Neuronal stem cell (in vitro differentiated cells): ENCODE measurements at regions not wholly inside any gene's neighbourhood (a gene's known extent, or its start where the extent isn't known, plus 50 kb on each side); places are given as distances from the start of the nearest gene placed in this dataset.

Source experiments
- DNase-seq: peaks from one replicate; pipeline ENCODE4 v3.0.0-alpha.2; 2013; ENCODE audit warnings: low spot score
- H2AFZ ChIP-seq: one replicate; pipeline ENCODE4 v1.6.1; 2013; ENCODE audit warnings: mild to moderate bottlenecking, low read length, inconsistent platforms
- H2AK5ac ChIP-seq: 2 replicates; pipeline ENCODE4 v1.6.1; 2013; ENCODE audit warnings: low read depth, mild to moderate bottlenecking, inconsistent platforms, low read length, moderate library complexity, mixed read lengths
- H2BK120ac ChIP-seq: 2 replicates; pipeline ENCODE4 v1.6.1; 2013; ENCODE audit warnings: low read depth, mild to moderate bottlenecking, inconsistent platforms, low read length, moderate library complexity, mixed read lengths
- H2BK12ac ChIP-seq: one replicate; pipeline ENCODE4 v1.6.1; 2013; ENCODE audit warnings: low read length, inconsistent platforms
- H2BK15ac ChIP-seq: 2 replicates; pipeline ENCODE4 v1.6.1; 2013; ENCODE audit warnings: mild to moderate bottlenecking, low read length, inconsistent platforms, mixed read lengths
- H2BK5ac ChIP-seq: one replicate; pipeline ENCODE4 v1.6.1; 2013; ENCODE audit warnings: inconsistent platforms, mild to moderate bottlenecking, low read length, moderate library complexity
- H3K14ac ChIP-seq: one replicate; pipeline ENCODE4 v1.6.1; 2013; ENCODE audit warnings: low read length, inconsistent platforms
- H3K18ac ChIP-seq: 2 replicates; pipeline ENCODE4 v1.6.1; 2013; ENCODE audit warnings: low read length, inconsistent platforms
- H3K23ac ChIP-seq: 2 replicates; pipeline ENCODE4 v1.6.1; 2013; ENCODE audit warnings: low read depth, mild to moderate bottlenecking, mixed read lengths, low read length, inconsistent platforms; ENCODE audit not compliant: poor library complexity
- H3K27ac ChIP-seq: replicated peaks from 3 replicates; pipeline ENCODE4 v1.5.1; 2013; ENCODE audit warnings: low read length, inconsistent platforms
- H3K27me3 ChIP-seq, 3 experiments: 2 replicates each; pipeline ENCODE4 v1.6.1; 2013; ENCODE audit warnings: low read length in 3 of 3, mild to moderate bottlenecking in 2 of 3, inconsistent platforms in 1 of 3, low read depth in 1 of 3, mixed read lengths in 1 of 3, moderate library complexity in 1 of 3; ENCODE audit not compliant: control insufficient read depth in 3 of 3, insufficient read depth in 3 of 3
- H3K36me3 ChIP-seq, 2 donors: replicated peaks in 1 of 2; 2 replicates each; pipeline ENCODE4 v1.6.1; 2013; ENCODE audit warnings: low read length in 2 of 2; ENCODE audit not compliant: control insufficient read depth in 2 of 2, insufficient read depth in 2 of 2
- H3K4ac ChIP-seq: 2 replicates; pipeline ENCODE4 v1.6.1; 2013; ENCODE audit warnings: inconsistent platforms, mild to moderate bottlenecking, low read length, moderate library complexity
- H3K4me1 ChIP-seq, 2 donors: 1 replicate in 1 of 2; 2 replicates in 1 of 2; pipeline ENCODE4 v1.6.1; 2013; ENCODE audit warnings: low read length in 2 of 2, low read depth in 1 of 2; ENCODE audit not compliant: control insufficient read depth in 2 of 2, insufficient read depth in 1 of 2
- H3K4me2 ChIP-seq: one replicate; pipeline ENCODE4 v1.6.1; 2013; ENCODE audit warnings: mild to moderate bottlenecking, low read length, inconsistent platforms; ENCODE audit not compliant: insufficient read depth, poor library complexity, severe bottlenecking
- H3K4me3 ChIP-seq, 2 donors: 2 replicates each; pipeline ENCODE4 v1.5.1; 2013; ENCODE audit warnings: low read length in 2 of 2, mild to moderate bottlenecking in 2 of 2, inconsistent platforms in 1 of 2, moderate library complexity in 1 of 2
- H3K79me1 ChIP-seq: one replicate; pipeline ENCODE4 v1.6.1; 2013; ENCODE audit warnings: low read depth, mild to moderate bottlenecking, inconsistent platforms, low read length, moderate library complexity
- H3K9ac ChIP-seq: one replicate; pipeline ENCODE4 v1.6.1; 2013; ENCODE audit warnings: mild to moderate bottlenecking, low read depth, low read length, inconsistent platforms; ENCODE audit not compliant: poor library complexity
- H3K9me3 ChIP-seq, 2 donors: replicated peaks in 1 of 2; 2 replicates each; pipeline versions ENCODE3 to v1.6.1; 2013; ENCODE audit warnings: low read length in 2 of 2, mild to moderate bottlenecking in 2 of 2, inconsistent platforms in 1 of 2, low read depth in 1 of 2, mixed read lengths in 1 of 2, moderate library complexity in 1 of 2; ENCODE audit not compliant: control insufficient read depth in 2 of 2, insufficient read depth in 1 of 2
- H4K8ac ChIP-seq: one replicate; pipeline ENCODE4 v1.6.1; 2013; ENCODE audit warnings: low read depth, mild to moderate bottlenecking, inconsistent platforms, low read length, moderate library complexity
- H4K91ac ChIP-seq: one replicate; pipeline ENCODE4 v1.6.1; 2013; ENCODE audit warnings: low read length, low read depth, mild to moderate bottlenecking, inconsistent platforms; ENCODE audit not compliant: poor library complexity
- WGBS, 2 donors: extraction: QIAGEN DNeasy Blood & Tissue Kit; methylation state at CpG; one replicate each; pipeline ENCODE4 v1.1.7; 2013; ENCODE audit warnings: missing lambda C conversion rate in 2 of 2, mixed read lengths in 1 of 2; ENCODE audit not compliant: insufficient read length in 2 of 2, insufficient replicate concordance in 1 of 2; ENCODE audit errors: extremely low coverage in 2 of 2; 5-methylcytosine and 5-hydroxymethylcytosine counted together

DNA sequence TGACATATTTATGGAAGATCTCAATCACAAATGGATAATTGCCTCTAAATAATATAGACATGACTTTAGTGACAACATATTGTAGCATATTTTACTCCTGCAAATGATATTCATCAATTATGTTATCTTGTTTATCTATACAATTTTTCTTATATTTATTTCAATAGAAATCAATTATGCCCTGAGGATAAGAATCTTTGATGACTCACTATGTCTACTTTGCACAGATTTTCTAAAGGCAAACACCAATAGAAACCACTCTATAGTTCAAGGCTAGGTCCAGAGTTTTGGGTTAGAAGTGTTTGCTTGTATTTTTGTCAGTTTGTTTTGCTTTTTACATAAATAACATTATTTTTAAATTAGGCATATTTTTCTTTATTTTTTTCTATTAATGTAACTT is 879.0 kb downstream of the LTN1 start:
- Histone ChIP-seq H2AFZ (no peak overlapping the region), H3K9me3 (no peaks in the 10 kb centered on the region), H3K27me3 (no peaks in the 10 kb centered on the region), H2BK5ac (no peak overlapping the region), H3K23ac (no peak overlapping the region), H3K79me1 (no peaks in the 10 kb centered on the region), H4K8ac (no peak overlapping the region), H2BK120ac (no peak overlapping the region), H3K9ac (no peak overlapping the region), H4K91ac (no peak overlapping the region), H2BK12ac (no peak overlapping the region), H2AK5ac (no peak overlapping the region), H3K4me2 (no peak overlapping the region), H3K18ac (no peak overlapping the region), H3K27ac (no peak overlapping the region), H3K36me3 (no peaks in the 10 kb centered on the region), H3K4ac (no peak overlapping the region), H2BK15ac (no peak overlapping the region), H3K4me1 (no peaks in the 10 kb centered on the region), H3K14ac (no peak overlapping the region), H3K4me3 (no peak overlapping the region)
- no peak for DNase-seq

DNA sequence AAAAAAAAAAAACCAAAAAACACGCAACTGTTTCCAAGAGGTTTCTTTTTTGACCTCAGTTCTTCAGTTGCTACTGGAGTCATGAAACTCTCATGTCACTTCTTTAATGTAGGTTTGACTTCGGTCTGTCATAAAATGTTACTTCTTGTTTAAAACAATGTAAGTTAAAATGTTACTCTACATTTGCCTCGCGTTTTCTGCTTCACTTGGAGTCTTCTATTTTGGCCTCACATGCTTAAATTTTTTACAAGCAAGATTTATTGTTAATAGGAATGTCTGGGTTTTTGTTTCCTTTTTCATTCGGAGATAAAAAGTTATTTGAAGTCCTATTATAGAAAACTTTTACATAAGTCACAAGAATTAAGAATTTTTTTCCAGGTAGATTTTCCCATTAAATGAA is 880.2 kb downstream of the LTN1 start:
- Histone ChIP-seq H3K23ac (no peak overlapping the region), H2BK12ac (no peak overlapping the region), H4K91ac (no peak overlapping the region), H3K9me3 (no peaks in the 10 kb centered on the region), H3K18ac (no peak overlapping the region), H3K9ac (no peak overlapping the region), H3K36me3 (no peaks in the 10 kb centered on the region), H2BK120ac (no peak overlapping the region), H3K79me1 (no peaks in the 10 kb centered on the region), H3K27me3 (no peaks in the 10 kb centered on the region), H3K4ac (no peak overlapping the region), H3K14ac (no peak overlapping the region), H3K4me2 (no peak overlapping the region), H3K4me1 (no peaks in the 10 kb centered on the region), H3K27ac (no peak overlapping the region), H2AK5ac (no peak overlapping the region), H2BK5ac (no peak overlapping the region), H3K4me3 (no peak overlapping the region), H2AFZ (no peak overlapping the region), H2BK15ac (no peak overlapping the region), H4K8ac (no peak overlapping the region)
- no peak for DNase-seq
- no CpG with 5 or more reads among the region's 5 CpGs for whole genome bisulfite sequencing, 2 donors

DNA sequence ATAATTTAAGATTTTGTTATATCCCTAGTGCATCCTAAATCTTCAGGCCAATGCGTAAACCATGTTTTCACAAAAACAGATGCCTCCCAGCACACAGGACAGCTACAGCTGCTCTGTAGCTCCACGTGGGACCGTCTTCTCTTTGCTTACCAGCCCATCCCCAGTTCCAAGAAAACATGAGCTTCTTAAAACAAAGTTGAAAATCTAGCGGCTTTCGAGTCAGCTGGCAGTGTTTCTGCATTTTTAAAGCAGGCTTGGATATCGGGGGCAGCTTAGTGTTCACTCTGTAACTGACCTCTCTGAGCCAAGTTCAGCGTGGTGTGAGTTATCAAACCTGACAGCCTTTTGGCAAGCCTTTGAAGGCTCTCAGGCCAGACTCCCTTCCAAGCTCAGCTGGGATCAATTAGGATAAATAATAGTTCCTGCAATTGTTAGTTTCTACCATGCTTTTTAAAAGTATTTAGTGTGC is 881.5 kb downstream of the LTN1 start:
- no peak overlapping the region for H4K8ac ChIP-seq
- H2AFZ ChIP-seq = no peak overlapping the region
- no peak overlapping the region for H3K9ac ChIP-seq
- H3K27ac ChIP-seq = no peak overlapping the region
- no peak overlapping the region for H3K23ac ChIP-seq
- H3K18ac ChIP-seq = no peak overlapping the region
- no peaks in the 10 kb centered on the region for H3K4me1 ChIP-seq
- H3K36me3 ChIP-seq = no peaks in the 10 kb centered on the region
- no peak overlapping the region for H3K4me2 ChIP-seq
- no peak overlapping the region for H2BK5ac ChIP-seq
- no peak overlapping the region for H2BK120ac ChIP-seq
- no peaks in the 10 kb centered on the region for H3K27me3 ChIP-seq
- no peaks in the 10 kb centered on the region for H3K9me3 ChIP-seq
- no peak overlapping the region for H3K4me3 ChIP-seq
- no peak for DNase-seq
- no CpG with 5 or more reads among the region's 7 CpGs for WGBS, 2 donors
- no peak overlapping the region for H2BK15ac ChIP-seq
- no peak overlapping the region for H3K4ac ChIP-seq
- H3K79me1 ChIP-seq = no peaks in the 10 kb centered on the region
- H2BK12ac ChIP-seq = no peak overlapping the region
- no peak overlapping the region for H4K91ac ChIP-seq
- no peak overlapping the region for H3K14ac ChIP-seq
- no peak overlapping the region for H2AK5ac ChIP-seq

DNA sequence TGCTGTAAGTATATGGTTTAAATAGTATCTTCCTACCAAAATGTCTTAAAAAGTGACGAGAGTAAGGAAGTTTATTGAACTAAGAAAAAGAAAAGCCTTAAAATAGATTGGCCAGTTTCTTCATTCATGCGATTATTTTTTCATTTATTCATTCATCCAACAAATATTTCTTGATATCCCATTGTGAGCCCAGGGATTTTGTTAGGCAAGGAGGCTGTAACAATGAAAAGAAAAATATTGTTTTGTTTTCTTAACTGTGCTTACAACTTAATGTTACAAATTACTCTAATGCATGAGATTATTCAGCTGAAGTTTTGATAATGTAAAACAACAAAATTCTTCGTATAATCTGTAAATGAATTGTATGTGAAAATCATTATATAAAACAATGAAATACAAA is 882.0 kb downstream of the LTN1 start:
- no CpG with 5 or more reads among the region's 3 CpGs for WGBS, 2 donors
- Histone ChIP-seq H4K91ac (no peak overlapping the region), H3K4me2 (no peak overlapping the region), H2BK12ac (no peak overlapping the region), H3K4me3 (no peak overlapping the region), H3K36me3 (no peaks in the 10 kb centered on the region), H2AFZ (no peak overlapping the region), H3K18ac (no peak overlapping the region), H2BK15ac (no peak overlapping the region), H3K9me3 (no peaks in the 10 kb centered on the region), H3K4ac (no peak overlapping the region), H3K27ac (no peak overlapping the region), H2BK5ac (no peak overlapping the region), H3K14ac (no peak overlapping the region), H2BK120ac (no peak overlapping the region), H4K8ac (no peak overlapping the region), H3K4me1 (no peaks in the 10 kb centered on the region), H3K23ac (no peak overlapping the region), H3K79me1 (no peaks in the 10 kb centered on the region), H2AK5ac (no peak overlapping the region), H3K9ac (no peak overlapping the region), H3K27me3 (no peaks in the 10 kb centered on the region)
- no peak for DNase-seq
